DOHH2 (cell line): ENCODE measurements at regions not wholly inside any gene's neighbourhood (a gene's known extent, or its start where the extent isn't known, plus 50 kb on each side); places are given as distances from the start of the nearest gene placed in this dataset.

Experiments used
- CTCF ChIP-seq: fragments of 200-600 bp; sonication (generic); IDR thresholded peaks from one replicate; pipeline ENCODE4 v1.5.1; 2014; ENCODE audit warnings: antibody characterized with exemption, mild to moderate bottlenecking, low read depth, low read length; ENCODE audit not compliant: poor library complexity, severe bottlenecking
- EZH2phosphoT487 ChIP-seq: fragments of 200-600 bp; sonication (generic); IDR thresholded peaks from 2 replicates; pipeline ENCODE4 v1.6.1; 2017; ENCODE audit warnings: borderline replicate concordance, mild to moderate bottlenecking, antibody characterized with exemption, low read length, moderate library complexity, mixed read lengths

GRCh38 chr12:92021666-92022035 is 124.0 kb downstream of the BTG1 start:
- TF ChIP-seq CTCF (no peak), EZH2phosphoT487 (no peak)
